Karpas-422 (cell line): ENCODE measurements at regions not wholly inside any gene's neighbourhood (a gene's known extent, or its start where the extent isn't known, plus 50 kb on each side); places are given as distances from the start of the nearest gene placed in this dataset.

Experiments
- DNase-seq: peaks from one replicate; pipeline ENCODE4 v3.0.0-alpha.2; 2015
- H2AFZ ChIP-seq: fragments of 200-600 bp; sonication (generic); 2 replicates; pipeline ENCODE4 v1.6.1; 2014; ENCODE audit warnings: antibody characterized with exemption, low read length, mixed read lengths
- H3K27ac ChIP-seq: fragments of 200-600 bp; sonication (generic); 2 replicates; pipeline ENCODE4 v1.5.1; 2014; ENCODE audit warnings: mild to moderate bottlenecking, low read length, moderate library complexity
- H3K27me3 ChIP-seq: fragments of 200-600 bp; sonication (generic); 2 replicates; pipeline ENCODE4 v1.6.1; 2014; ENCODE audit warnings: low read length, mixed read lengths
- H3K36me3 ChIP-seq: fragments of 200-600 bp; sonication (generic); 2 replicates; pipeline ENCODE4 v1.6.1; 2014; ENCODE audit warnings: low read length, mixed read lengths; ENCODE audit not compliant: insufficient read depth
- H3K4me1 ChIP-seq: fragments of 200-600 bp; sonication (generic); 2 replicates; pipeline ENCODE4 v1.6.1; 2014; ENCODE audit warnings: mild to moderate bottlenecking, low read length, mixed read lengths
- H3K4me2 ChIP-seq: fragments of 200-600 bp; sonication (generic); 2 replicates; pipeline ENCODE4 v1.6.1; 2014; ENCODE audit warnings: low read length, low read depth, mild to moderate bottlenecking; ENCODE audit not compliant: poor library complexity, severe bottlenecking
- H3K4me3 ChIP-seq: fragments of 200-600 bp; sonication (generic); 2 replicates; pipeline ENCODE4 v1.5.1; 2014; ENCODE audit warnings: mild to moderate bottlenecking, antibody characterized with exemption, low read length, mixed read lengths
- H3K79me2 ChIP-seq: fragments of 200-600 bp; sonication (generic); 2 replicates; pipeline ENCODE4 v1.6.1; 2014; ENCODE audit warnings: mild to moderate bottlenecking, low read length, mixed read lengths
- H3K9ac ChIP-seq: fragments of 200-600 bp; sonication (generic); 2 replicates; pipeline ENCODE4 v1.6.0; 2014; ENCODE audit warnings: low read length
- H3K9me2 ChIP-seq: fragments of 200-600 bp; sonication (generic), shearing (Covaris generic); replicated peaks from 2 replicates; pipeline ENCODE4 v1.6.0; 2014; ENCODE audit warnings: mild to moderate bottlenecking, low read length, moderate library complexity; ENCODE audit not compliant: insufficient read depth
- H3K9me3 ChIP-seq: fragments of 300-700, 200-600 bp; sonication (generic); 2 replicates; pipeline ENCODE4 v1.6.1; 2014; ENCODE audit warnings: low read length, mixed read lengths
- H4K20me1 ChIP-seq: fragments of 200-600 bp; sonication (generic); 2 replicates; pipeline ENCODE4 v1.6.1; 2014; ENCODE audit warnings: mild to moderate bottlenecking, antibody characterized with exemption, low read length, low read depth; ENCODE audit not compliant: insufficient read depth

DNA sequence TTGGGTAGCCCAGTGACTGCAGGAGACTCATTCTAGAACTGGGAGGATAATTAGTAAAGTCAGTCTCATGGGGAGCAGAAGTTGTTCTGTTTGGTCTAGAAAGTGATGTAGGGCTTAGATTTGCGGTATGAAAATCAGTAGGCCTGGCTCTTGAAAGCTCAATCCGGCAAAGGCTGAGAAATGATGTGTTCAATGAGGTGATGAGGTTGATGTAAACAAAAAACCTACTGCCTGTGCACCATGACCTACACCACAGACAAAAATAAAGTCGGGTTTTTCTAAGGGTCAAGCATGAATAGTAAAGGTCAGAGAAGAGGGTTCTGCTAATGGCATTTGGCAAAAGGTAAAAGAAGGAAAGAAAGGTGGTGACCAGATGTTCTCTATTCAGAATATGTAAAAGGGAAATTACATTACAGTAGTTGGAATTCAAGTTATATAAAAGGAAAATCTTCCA, 80.8 kb upstream of the COL5A2 start:
- no peaks in the 10 kb centered on the region for H4K20me1 ChIP-seq
- no peak for DNase-seq
- H3K4me1 ChIP-seq = no peaks in the 10 kb centered on the region
- no peaks in the 10 kb centered on the region for H3K79me2 ChIP-seq
- H3K9ac ChIP-seq = no peak overlapping the region
- H3K4me2 ChIP-seq = no peak overlapping the region
- H3K27me3 ChIP-seq = no peaks in the 10 kb centered on the region
- no peaks in the 10 kb centered on the region for H3K36me3 ChIP-seq
- no peak overlapping the region for H3K27ac ChIP-seq
- no peaks in the 10 kb centered on the region for H3K9me2 ChIP-seq
- H3K9me3 ChIP-seq = no peaks in the 10 kb centered on the region
- H3K4me3 ChIP-seq = no peak overlapping the region
- H2AFZ ChIP-seq = no peak overlapping the region

DNA sequence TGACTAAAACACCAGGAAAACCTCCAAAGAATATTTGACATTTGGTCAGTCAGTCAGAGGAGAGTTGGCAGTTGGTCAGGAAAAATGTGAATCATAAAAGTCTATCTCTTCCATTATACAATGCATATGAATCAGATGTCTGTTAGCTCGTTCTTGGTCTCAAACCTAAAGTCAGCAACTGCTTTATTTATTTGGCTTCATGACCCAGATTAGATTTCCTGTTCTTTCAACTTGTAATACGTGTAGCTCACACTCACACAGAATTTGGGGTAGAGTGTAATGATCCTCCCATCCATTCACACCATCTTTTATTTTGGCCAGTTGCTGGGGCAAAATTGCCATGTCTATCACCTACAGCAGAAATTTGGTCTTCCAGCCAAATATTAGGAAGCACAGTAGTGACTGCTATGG, 81.9 kb upstream of the COL5A2 start:
- Histone ChIP-seq H3K9me2 (no peaks in the 10 kb centered on the region), H3K9me3 (no peaks in the 10 kb centered on the region), H3K27me3 (no peaks in the 10 kb centered on the region), H3K9ac (no peak overlapping the region), H2AFZ (no peak overlapping the region), H3K4me2 (no peak overlapping the region), H3K36me3 (no peaks in the 10 kb centered on the region), H3K4me1 (no peaks in the 10 kb centered on the region), H3K4me3 (no peak overlapping the region), H4K20me1 (no peaks in the 10 kb centered on the region), H3K79me2 (no peaks in the 10 kb centered on the region), H3K27ac (no peak overlapping the region)
- no peak for DNase-seq

DNA sequence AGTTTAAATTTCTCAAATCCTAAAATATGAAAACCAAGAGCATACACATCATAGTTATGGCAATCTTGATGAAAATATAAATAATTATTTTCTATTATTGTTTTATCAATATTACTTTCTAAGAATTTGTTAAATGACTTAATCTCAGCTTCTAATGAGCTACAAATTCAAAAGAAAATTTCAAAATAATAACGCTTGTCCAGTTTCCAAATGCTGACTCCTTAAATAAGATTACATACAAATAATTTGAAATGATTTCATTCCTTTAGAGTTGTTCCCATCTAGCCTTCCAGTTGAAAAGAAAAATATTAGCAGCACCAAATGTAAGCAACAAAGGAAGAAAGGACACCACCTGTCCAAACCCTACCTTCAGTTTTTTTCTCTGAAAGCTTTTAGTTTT, 82.4 kb upstream of the COL5A2 start:
- Histone ChIP-seq H2AFZ (no peak overlapping the region), H3K9ac (no peak overlapping the region), H3K4me1 (no peaks in the 10 kb centered on the region), H3K27me3 (no peaks in the 10 kb centered on the region), H3K4me2 (no peak overlapping the region), H4K20me1 (no peaks in the 10 kb centered on the region), H3K79me2 (no peaks in the 10 kb centered on the region), H3K9me3 (no peaks in the 10 kb centered on the region), H3K9me2 (no peaks in the 10 kb centered on the region), H3K36me3 (no peaks in the 10 kb centered on the region), H3K27ac (no peak overlapping the region), H3K4me3 (no peak overlapping the region)
- DNase-seq = no peak

DNA sequence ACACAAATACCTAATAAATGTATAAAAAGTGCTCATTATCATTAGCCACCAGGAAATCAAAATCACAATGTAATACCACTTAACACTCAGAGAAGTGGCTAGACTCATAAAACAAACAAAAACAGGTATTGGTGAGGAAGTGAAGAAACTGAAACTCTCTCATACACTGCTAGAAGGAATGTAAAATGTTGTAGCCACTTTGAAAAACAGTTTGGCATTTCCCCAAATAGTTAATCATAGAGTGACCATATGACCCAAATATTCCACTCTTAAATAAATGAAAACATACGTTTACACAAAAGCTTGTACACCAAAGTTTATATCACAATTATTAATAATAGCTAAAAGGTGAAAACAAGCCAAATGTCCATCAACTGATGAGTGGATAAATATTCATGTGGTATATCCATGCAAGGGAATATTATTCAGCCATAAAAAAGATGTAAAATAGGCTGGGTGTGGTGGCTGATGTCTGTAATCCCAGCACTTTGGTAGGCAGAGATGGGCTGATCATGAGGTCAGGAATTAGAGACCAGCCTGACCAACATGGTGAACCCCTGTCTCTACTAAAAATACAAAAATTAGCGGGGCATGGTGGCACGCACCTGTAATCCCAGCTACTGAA, 86.2 kb upstream of the COL5A2 start:
- Histone ChIP-seq H3K27ac (no peak overlapping the region), H3K36me3 (no peaks in the 10 kb centered on the region), H3K4me1 (no peaks in the 10 kb centered on the region), H3K79me2 (no peaks in the 10 kb centered on the region), H3K27me3 (no peaks in the 10 kb centered on the region), H4K20me1 (no peaks in the 10 kb centered on the region), H2AFZ (no peak overlapping the region), H3K9me2 (no peaks in the 10 kb centered on the region), H3K4me2 (no peak overlapping the region), H3K4me3 (no peak overlapping the region), H3K9me3 (no peaks in the 10 kb centered on the region), H3K9ac (no peak overlapping the region)
- no peak for DNase-seq

DNA sequence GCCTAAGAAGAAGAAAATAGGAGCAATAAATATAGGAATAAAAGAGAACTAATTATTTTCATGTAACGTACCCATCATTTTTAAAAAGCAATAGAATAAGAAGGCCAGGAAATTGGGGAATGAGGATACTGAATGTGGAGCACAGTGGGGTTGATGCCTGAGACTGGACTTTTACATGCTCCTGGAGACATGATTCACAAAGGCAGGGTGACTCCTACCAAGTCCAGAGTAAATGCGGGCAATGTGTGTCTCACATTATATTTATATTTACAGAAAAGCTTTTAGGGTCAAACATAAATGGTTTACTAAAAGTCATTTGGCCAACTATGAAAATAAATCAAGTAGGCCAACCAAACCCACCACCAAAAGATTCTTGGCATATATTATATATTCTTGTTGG, 87.9 kb upstream of the COL5A2 start:
- Histone ChIP-seq H3K79me2 (no peaks in the 10 kb centered on the region), H3K4me1 (no peaks in the 10 kb centered on the region)

DNA sequence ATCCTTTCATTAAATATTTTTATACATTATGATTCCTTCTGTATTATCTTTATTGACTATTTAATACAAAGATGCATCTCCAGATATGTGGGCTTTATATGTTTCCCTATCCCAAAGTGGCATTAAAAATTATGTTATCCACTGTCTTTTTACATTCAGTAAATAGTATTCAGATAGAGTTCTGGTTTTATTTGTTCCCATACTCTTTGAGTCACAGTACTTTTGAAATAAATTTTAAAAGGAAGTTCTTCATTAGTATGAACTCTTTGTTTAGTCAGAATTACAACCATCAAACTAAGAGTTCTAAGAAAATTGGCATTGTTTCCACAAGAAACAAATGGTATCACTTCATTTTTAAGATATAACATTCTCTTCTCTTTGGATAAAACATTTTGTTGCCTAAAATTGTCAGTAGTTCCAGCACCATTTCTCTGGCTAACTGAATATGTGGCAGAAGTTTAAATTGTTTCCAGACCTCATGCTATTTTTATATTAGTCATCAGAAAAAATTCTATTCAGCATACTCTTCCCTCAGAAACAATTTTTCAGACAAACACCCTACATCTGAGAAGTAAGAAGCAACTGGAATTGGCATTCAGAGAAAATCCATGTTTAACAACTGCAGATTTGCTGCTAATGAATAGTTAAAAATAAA, 88.5 kb upstream of the COL5A2 start:
- Histone ChIP-seq H3K9ac (no peak overlapping the region), H3K9me3 (no peaks in the 10 kb centered on the region), H3K27ac (no peak overlapping the region), H3K4me2 (no peak overlapping the region), H3K79me2 (no peaks in the 10 kb centered on the region), H2AFZ (no peak overlapping the region), H4K20me1 (no peaks in the 10 kb centered on the region), H3K9me2 (no peaks in the 10 kb centered on the region), H3K4me3 (no peak overlapping the region), H3K4me1 (no peaks in the 10 kb centered on the region), H3K36me3 (no peaks in the 10 kb centered on the region), H3K27me3 (no peaks in the 10 kb centered on the region)
- no peak for DNase-seq

More for the DNA sequence above, 87.9 kb upstream of the COL5A2 start:
- H3K27me3 ChIP-seq = no peaks in the 10 kb centered on the region
- no peaks in the 10 kb centered on the region for H3K9me3 ChIP-seq
- no peaks in the 10 kb centered on the region for H4K20me1 ChIP-seq
- no peaks in the 10 kb centered on the region for H3K36me3 ChIP-seq
- no peak overlapping the region for H3K4me2 ChIP-seq
- H2AFZ ChIP-seq = no peak overlapping the region
- DNase-seq = no peak
- H3K9ac ChIP-seq = no peak overlapping the region
- no peak overlapping the region for H3K4me3 ChIP-seq
- no peak overlapping the region for H3K27ac ChIP-seq
- H3K9me2 ChIP-seq = no peaks in the 10 kb centered on the region

DNA sequence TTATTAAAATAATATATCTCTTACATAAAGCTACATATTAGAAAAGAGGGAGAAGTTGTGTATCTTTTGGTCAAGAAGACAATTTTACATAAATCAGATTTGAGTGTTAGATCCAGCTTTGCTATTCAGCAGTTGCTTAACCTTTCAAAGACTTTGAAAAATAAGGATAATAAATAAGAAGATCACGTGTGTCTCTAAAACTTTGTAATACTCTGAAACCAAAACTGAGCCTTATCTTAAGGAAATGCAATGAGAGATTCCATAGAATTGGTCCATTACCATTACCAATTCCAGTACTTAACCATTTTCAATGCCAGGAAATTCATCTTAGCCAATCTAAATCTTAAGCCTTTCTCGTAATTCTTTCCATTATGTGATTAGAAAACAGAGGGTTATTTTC, 89.2 kb upstream of the COL5A2 start:
- no peak for DNase-seq
- no peaks in the 10 kb centered on the region for H3K79me2 ChIP-seq
- no peaks in the 10 kb centered on the region for H3K4me1 ChIP-seq
- H3K9me2 ChIP-seq = no peaks in the 10 kb centered on the region
- H3K9ac ChIP-seq = no peak overlapping the region
- no peaks in the 10 kb centered on the region for H3K9me3 ChIP-seq
- H3K4me3 ChIP-seq = no peak overlapping the region
- H3K27me3 ChIP-seq = no peaks in the 10 kb centered on the region
- no peak overlapping the region for H3K4me2 ChIP-seq
- no peak overlapping the region for H2AFZ ChIP-seq
- H3K27ac ChIP-seq = no peak overlapping the region
- H4K20me1 ChIP-seq = no peaks in the 10 kb centered on the region
- H3K36me3 ChIP-seq = no peaks in the 10 kb centered on the region

DNA sequence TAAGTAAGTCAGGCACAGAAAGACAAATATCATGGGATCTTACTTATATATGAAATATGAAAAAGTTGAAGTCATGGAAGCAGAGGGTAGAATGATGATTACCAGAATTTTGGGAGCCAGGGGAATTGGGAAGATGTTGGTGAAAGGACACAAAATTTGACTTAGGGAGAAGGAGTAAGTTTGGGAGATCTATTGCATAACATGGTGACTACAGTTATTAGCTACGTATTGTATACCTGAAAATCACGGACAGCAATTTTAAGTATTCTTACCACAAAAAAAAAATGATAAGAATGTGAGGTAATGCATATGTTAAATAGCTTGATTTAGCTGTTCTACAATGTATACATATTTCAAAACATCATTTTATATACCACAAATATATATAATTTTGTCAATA, 94.2 kb upstream of the COL5A2 start:
- Histone ChIP-seq H3K4me1 (no peaks in the 10 kb centered on the region), H3K9me2 (no peaks in the 10 kb centered on the region), H3K27me3 (no peaks in the 10 kb centered on the region), H3K36me3 (no peaks in the 10 kb centered on the region), H3K4me3 (no peak overlapping the region), H4K20me1 (no peaks in the 10 kb centered on the region), H3K9ac (no peak overlapping the region), H3K79me2 (no peaks in the 10 kb centered on the region), H3K9me3 (no peaks in the 10 kb centered on the region), H2AFZ (no peak overlapping the region), H3K27ac (no peak overlapping the region), H3K4me2 (no peak overlapping the region)
- DNase-seq = no peak
